Fibroblast of lung (primary cell): ENCODE measurements at regions not wholly inside any gene's neighbourhood (a gene's known extent, or its start where the extent isn't known, plus 50 kb on each side); places are given as distances from the start of the nearest gene placed in this dataset.

Experiments used
- DNase-seq, 2 donors: peaks; one replicate each; pipeline versions ENCODE4 v3.0.0 to v3.0.0-alpha.2; 2010; ENCODE audit warnings: low read depth in 2 of 2
- H2AFZ ChIP-seq: 2 replicates; pipeline ENCODE4 v1.5.1; 2012; ENCODE audit warnings: low read length, control low read depth, inconsistent platforms
- H3K27ac ChIP-seq: 2 replicates; pipeline ENCODE4 v1.5.1; 2011; ENCODE audit warnings: low read length, control low read depth; ENCODE audit not compliant: insufficient read depth
- H3K27me3 ChIP-seq: 2 replicates; pipeline ENCODE4 v1.5.1; 2011; ENCODE audit warnings: mild to moderate bottlenecking, low read length; ENCODE audit not compliant: control insufficient read depth, insufficient read depth
- H3K36me3 ChIP-seq: 2 replicates; pipeline ENCODE4 v1.5.1; 2011; ENCODE audit warnings: low read length; ENCODE audit not compliant: control insufficient read depth, insufficient read depth
- H3K4me1 ChIP-seq: 2 replicates; pipeline ENCODE4 v1.5.1; 2011; ENCODE audit warnings: low read length; ENCODE audit not compliant: control insufficient read depth, insufficient read depth; ENCODE audit errors: extremely low read depth
- H3K4me2 ChIP-seq: 2 replicates; pipeline ENCODE4 v1.5.1; 2011; ENCODE audit warnings: low read length, control low read depth; ENCODE audit not compliant: insufficient read depth; ENCODE audit errors: extremely low read depth
- H3K4me3 ChIP-seq, 4 experiments: fragments of 200-600 bp in 1 of 4; sonication (generic) in 1 of 4; replicated peaks in 1 of 4; 2 replicates each; pipeline ENCODE4 v1.5.1; 2011 to 2016; ENCODE audit warnings: low read length in 4 of 4, low read depth in 3 of 4, mild to moderate bottlenecking in 3 of 4, control low read depth in 2 of 4, inconsistent platforms in 1 of 4, mixed read lengths in 1 of 4; ENCODE audit not compliant: insufficient read depth in 1 of 4; ENCODE audit errors: control extremely low read depth in 1 of 4
- H3K79me2 ChIP-seq: 2 replicates; pipeline ENCODE4 v1.5.1; 2012; ENCODE audit warnings: mild to moderate bottlenecking, low read length, inconsistent platforms; ENCODE audit not compliant: control insufficient read depth, insufficient read depth
- H3K9ac ChIP-seq: 2 replicates; pipeline ENCODE4 v1.5.1; 2011; ENCODE audit warnings: mild to moderate bottlenecking, low read length, control low read depth; ENCODE audit not compliant: insufficient read depth
- H3K9me3 ChIP-seq: 2 replicates; pipeline ENCODE4 v1.5.1; 2012; ENCODE audit warnings: low read depth, low read length; ENCODE audit not compliant: control insufficient read depth, insufficient read depth
- H4K20me1 ChIP-seq: 2 replicates; pipeline ENCODE4 v1.5.1; 2011; ENCODE audit warnings: low read length; ENCODE audit not compliant: control insufficient read depth, insufficient read depth; ENCODE audit errors: extremely low read depth
- EZH2 ChIP-seq: IDR thresholded peaks from 2 replicates; pipeline ENCODE4 v1.5.1; 2012; ENCODE audit warnings: low read length, control low read depth, mild to moderate bottlenecking; ENCODE audit errors: missing control alignments
- TF ChIP-seq, protein P1 (sequence below), 2 donors: IDR thresholded peaks in 1 of 2; conservative IDR thresholded peaks in 1 of 2; 1 replicate in 1 of 2; 2 replicates in 1 of 2; pipeline ENCODE4 v1.5.1; 2011 to 2012; ENCODE audit warnings: low read length in 2 of 2, control low read depth in 1 of 2, inconsistent platforms in 1 of 2, low read depth in 1 of 2, mild to moderate bottlenecking in 1 of 2

DNA sequence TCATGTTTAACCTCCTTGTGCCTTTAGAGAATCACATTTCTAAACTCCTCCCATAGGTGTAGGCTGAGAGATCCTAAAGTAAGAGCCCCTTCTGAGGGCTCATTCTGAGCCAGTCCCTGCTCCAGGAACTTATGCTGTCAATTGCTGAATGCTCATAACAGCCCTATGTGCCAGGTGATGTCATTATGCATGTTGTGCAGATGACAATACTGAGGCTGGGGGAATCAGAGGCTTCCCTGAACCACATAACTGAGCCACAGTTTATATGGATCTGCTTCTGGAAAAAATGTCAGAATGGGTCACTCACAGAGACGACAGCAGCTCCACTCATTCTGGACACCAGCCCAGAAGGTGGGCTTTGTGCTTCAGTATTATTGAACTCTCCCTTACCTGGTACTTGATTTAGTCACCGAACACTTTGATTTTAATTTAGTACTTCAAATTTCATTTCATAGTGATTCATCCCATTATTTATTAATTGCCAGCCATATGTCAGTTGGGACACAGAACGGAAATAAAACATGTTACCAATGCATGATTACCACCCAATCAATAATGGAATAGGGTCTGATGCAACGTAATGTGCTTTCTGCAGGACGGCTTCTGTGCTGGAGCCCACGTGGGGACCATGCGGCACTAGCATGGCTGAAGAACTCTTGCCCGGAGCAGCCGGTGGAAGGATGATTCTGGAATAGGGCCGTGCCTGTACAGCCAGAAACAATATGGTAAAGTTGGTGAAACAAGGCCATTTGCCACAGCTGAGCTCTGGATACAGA is 406.3 kb downstream of the IRX1 start:
- no peak overlapping the region for H3K27ac ChIP-seq
- no peak overlapping the region for H2AFZ ChIP-seq
- TF ChIP-seq, protein P1, sequence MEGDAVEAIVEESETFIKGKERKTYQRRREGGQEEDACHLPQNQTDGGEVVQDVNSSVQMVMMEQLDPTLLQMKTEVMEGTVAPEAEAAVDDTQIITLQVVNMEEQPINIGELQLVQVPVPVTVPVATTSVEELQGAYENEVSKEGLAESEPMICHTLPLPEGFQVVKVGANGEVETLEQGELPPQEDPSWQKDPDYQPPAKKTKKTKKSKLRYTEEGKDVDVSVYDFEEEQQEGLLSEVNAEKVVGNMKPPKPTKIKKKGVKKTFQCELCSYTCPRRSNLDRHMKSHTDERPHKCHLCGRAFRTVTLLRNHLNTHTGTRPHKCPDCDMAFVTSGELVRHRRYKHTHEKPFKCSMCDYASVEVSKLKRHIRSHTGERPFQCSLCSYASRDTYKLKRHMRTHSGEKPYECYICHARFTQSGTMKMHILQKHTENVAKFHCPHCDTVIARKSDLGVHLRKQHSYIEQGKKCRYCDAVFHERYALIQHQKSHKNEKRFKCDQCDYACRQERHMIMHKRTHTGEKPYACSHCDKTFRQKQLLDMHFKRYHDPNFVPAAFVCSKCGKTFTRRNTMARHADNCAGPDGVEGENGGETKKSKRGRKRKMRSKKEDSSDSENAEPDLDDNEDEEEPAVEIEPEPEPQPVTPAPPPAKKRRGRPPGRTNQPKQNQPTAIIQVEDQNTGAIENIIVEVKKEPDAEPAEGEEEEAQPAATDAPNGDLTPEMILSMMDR (conservative IDR thresholded peaks at IDR 0.05 in 1 of 2, IDR thresholded peaks at IDR 0.05 in 1 of 2; ENCODE audit: low read depth in 1 of 2, low read length in 2 of 2) = no peak
- no peak for TF ChIP-seq EZH2
- H3K9ac ChIP-seq = no peak overlapping the region
- H3K36me3 ChIP-seq = no peaks in the 10 kb centered on the region
- no peaks in the 10 kb centered on the region for H3K79me2 ChIP-seq
- H3K4me2 ChIP-seq = no peak overlapping the region
- no peaks in the 10 kb centered on the region for H3K27me3 ChIP-seq
- H4K20me1 ChIP-seq = no peaks in the 10 kb centered on the region
- no peak overlapping the region for H3K4me3 ChIP-seq
- H3K4me1 ChIP-seq = no peaks in the 10 kb centered on the region
- no peaks in the 10 kb centered on the region for H3K9me3 ChIP-seq
- no peak for DNase-seq

DNA sequence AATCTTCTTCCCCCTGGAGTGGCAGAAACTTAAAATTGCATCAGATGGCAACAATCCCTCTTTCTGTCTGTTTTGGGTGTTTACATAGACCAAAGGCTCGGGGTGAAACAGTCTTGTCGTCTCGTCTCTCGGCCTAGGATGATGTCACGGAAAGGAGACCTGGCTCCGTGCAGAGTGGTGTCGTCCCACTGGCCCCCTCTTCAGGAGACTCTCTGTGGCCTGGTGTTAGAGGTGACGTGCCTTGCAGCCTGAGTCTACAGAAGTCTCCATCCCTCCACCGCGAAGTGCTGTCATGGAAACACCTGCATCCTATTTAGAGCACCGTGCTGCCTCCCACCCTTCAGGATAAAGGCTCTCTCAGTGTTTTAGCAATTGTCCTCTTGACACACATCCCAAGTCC is 409.7 kb downstream of the IRX1 start:
- Histone ChIP-seq H3K9me3 (no peaks in the 10 kb centered on the region), H3K36me3 (no peaks in the 10 kb centered on the region), H4K20me1 (no peaks in the 10 kb centered on the region), H3K27me3 (no peaks in the 10 kb centered on the region), H3K9ac (no peak overlapping the region), H3K79me2 (no peaks in the 10 kb centered on the region), H3K4me3 (no peak overlapping the region), H3K27ac (no peak overlapping the region), H3K4me1 (no peaks in the 10 kb centered on the region), H2AFZ (no peak overlapping the region), H3K4me2 (no peak overlapping the region)
- no peak for TF ChIP-seq EZH2
- TF ChIP-seq, protein P1 (conservative IDR thresholded peaks at IDR 0.05 in 1 of 2, IDR thresholded peaks at IDR 0.05 in 1 of 2; ENCODE audit: low read depth in 1 of 2, low read length in 2 of 2) = no peak
- no peak for DNase-seq

DNA sequence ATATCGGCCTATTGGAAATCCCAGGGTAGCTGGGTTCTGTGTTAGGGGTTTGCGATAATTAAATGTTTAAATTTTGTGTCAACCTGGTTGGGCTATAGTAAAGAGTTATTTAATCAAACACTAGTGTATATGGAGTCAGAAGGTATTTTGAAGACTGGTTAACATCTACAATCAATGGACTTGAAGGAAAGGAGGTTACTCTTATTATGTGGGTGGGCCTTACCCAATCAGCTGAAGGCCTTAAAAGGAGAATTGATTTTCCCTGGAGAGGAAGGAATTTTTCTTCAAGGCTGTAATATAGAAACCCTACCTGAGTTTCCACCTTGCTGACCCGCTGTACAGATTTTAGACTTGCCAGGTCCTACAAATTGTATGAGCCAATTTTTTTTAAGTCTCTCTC is 411.4 kb downstream of the IRX1 start:
- Histone ChIP-seq H3K36me3 (no peaks in the 10 kb centered on the region), H3K79me2 (no peaks in the 10 kb centered on the region), H4K20me1 (no peaks in the 10 kb centered on the region), H3K4me1 (no peaks in the 10 kb centered on the region), H3K27me3 (no peaks in the 10 kb centered on the region), H3K4me3 (no peak overlapping the region), H3K4me2 (no peak overlapping the region), H3K9ac (no peak overlapping the region), H3K27ac (no peak overlapping the region), H2AFZ (no peak overlapping the region), H3K9me3 (no peaks in the 10 kb centered on the region)
- no peak for DNase-seq
- TF ChIP-seq EZH2 = no peak
- TF ChIP-seq, protein P1 (conservative IDR thresholded peaks at IDR 0.05 in 1 of 2, IDR thresholded peaks at IDR 0.05 in 1 of 2; ENCODE audit: low read depth in 1 of 2, low read length in 2 of 2) = no peak
